GM12878 (cell line): ENCODE measurements at regions not wholly inside any gene's neighbourhood (a gene's known extent, or its start where the extent isn't known, plus 50 kb on each side); places are given as distances from the start of the nearest gene placed in this dataset.

Experiments
- CEBPB ChIP-seq, 2 experiments: fragments of 150-350 bp in 1 of 2; IDR thresholded peaks; 2 replicates each; pipeline ENCODE4 v1.6.1; 2012 to 2014; ENCODE audit warnings: low read depth in 2 of 2, low read length in 2 of 2, borderline replicate concordance in 1 of 2, inconsistent platforms in 1 of 2
- SPI1 ChIP-seq: IDR thresholded peaks from 2 replicates; pipeline ENCODE4 v1.6.1; 2011; ENCODE audit warnings: low read depth, mild to moderate bottlenecking, low read length, moderate library complexity, borderline replicate concordance; ENCODE audit not compliant: insufficient read depth
- TAF1 ChIP-seq: IDR thresholded peaks from 2 replicates; pipeline ENCODE4 v1.6.1; 2011; ENCODE audit warnings: mild to moderate bottlenecking, low read depth, low read length, borderline replicate concordance

DNA sequence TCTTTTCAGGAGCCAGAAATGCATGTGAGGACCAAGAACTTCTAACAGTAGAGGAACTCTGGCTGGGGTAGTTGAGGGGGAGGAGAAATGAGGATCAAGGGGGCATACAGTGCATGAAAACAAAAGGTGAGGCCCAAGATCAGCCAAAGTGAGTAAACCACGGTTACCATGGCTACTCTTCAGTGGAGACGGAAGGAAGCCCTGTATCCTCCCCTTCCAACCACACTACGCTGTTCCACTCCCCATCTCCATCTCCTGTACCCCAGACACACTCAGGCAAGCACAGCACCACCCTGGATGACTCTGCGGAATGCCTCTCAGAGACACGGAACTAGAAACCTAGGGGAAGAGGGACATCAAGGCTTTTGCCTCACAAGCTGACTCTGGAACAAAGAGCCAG lies 157.6 kb upstream of the CAMK1G start:
- TF ChIP-seq SPI1 (no peak), TAF1 (no peak), CEBPB (IDR thresholded peaks at IDR 0.05; ENCODE audit: borderline replicate concordance in 1 of 2, low read depth in 2 of 2, low read length in 2 of 2) (no peak)
